Bronchial epithelial cell (primary cell): ENCODE measurements at regions not wholly inside any gene's neighbourhood (a gene's known extent, or its start where the extent isn't known, plus 50 kb on each side); places are given as distances from the start of the nearest gene placed in this dataset.
"Not testable (repeated sequence)": the region's sequence is repeated elsewhere in the genome, so short reads cannot be mapped to it uniquely, and the experiment has no call there.

Source experiments
- DNase-seq: peaks from one replicate; pipeline ENCODE4 v3.0.0-alpha.2; 2010; ENCODE audit warnings: low read depth
- FAIRE-seq: peaks from 2 replicates; lab custom pipeline; 2011; peaks lifted over from hg19 to GRCh38; lab: Jason Lieb, UNC
- H3K27me3 ChIP-seq: 2 replicates; pipeline ENCODE4 v1.5.1; 2011; ENCODE audit warnings: low read length; ENCODE audit not compliant: control insufficient read depth, insufficient read depth
- H3K36me3 ChIP-seq: 2 replicates; pipeline ENCODE4 v1.5.1; 2011; ENCODE audit warnings: low read length; ENCODE audit not compliant: control insufficient read depth, insufficient read depth
- H3K4me3 ChIP-seq: 2 replicates; pipeline ENCODE4 v1.5.1; 2011; ENCODE audit warnings: mild to moderate bottlenecking, low read depth, low read length, control low read depth
- TF ChIP-seq, protein P1 (sequence below): IDR thresholded peaks from 2 replicates; pipeline ENCODE4 v1.5.1; 2011; ENCODE audit warnings: mild to moderate bottlenecking, moderate library complexity, low read length, control low read depth, inconsistent platforms; ENCODE audit not compliant: insufficient read depth, severe bottlenecking

DNA sequence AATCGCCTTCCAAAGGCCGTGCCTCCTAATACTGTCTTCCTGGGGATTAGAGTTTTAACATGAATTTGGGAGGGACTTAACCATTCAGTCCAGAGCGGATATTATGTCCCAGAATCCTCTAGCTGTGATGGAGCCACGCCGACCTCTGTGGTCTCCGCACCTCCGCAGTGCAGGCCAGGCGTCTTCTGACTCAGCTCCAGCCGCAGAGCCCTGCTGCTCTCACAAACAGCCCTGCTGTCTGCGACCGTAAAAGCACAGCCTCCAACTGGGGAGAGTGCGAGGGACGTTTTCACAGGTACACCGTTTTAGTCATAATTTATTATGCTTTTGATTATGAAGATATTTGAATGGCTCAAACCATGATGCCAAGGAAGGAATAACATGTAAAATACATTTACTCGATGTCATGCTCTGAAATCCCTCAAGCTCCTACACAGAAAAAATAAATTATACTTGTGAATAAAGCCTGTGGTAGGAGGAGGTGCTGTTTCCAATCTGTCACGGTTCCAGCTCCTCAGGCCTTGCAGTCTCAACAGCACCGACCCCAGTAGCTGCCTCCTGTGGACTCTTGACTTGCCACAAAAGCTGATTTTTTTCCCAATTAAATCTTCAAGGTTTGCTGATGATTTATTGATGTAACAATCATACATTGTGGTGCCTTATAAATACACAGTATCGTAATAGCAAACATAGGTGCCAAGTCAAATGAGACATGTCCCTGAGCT is 353.6 kb upstream of the FRG1 start:
- not testable (repeated sequence) for H3K36me3 ChIP-seq, H3K4me3 ChIP-seq, DNase-seq, H3K27me3 ChIP-seq
- FAIRE-seq, result peak; percentile 79

DNA sequence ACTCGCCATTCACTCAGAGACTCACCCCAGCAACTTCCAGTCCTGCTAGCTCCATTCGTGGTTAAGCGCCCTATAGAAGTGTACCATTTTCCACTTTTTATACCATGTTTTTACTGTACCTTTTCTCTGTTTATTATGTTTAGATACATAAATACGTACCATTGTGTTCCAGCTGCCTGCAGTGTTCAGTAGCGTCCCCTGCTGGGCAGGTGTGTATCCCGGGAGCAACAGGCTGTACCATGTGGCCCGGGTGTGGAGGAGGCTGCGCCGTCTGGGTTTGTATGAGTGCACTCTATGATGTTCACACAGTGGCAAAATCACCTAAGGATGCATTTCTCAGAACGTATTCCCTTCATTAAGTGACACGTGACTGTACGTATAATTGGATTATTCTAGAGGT is 351.5 kb upstream of the FRG1 start:
- not testable (repeated sequence) for H3K27me3 ChIP-seq, FAIRE-seq, DNase-seq, H3K4me3 ChIP-seq, H3K36me3 ChIP-seq

DNA sequence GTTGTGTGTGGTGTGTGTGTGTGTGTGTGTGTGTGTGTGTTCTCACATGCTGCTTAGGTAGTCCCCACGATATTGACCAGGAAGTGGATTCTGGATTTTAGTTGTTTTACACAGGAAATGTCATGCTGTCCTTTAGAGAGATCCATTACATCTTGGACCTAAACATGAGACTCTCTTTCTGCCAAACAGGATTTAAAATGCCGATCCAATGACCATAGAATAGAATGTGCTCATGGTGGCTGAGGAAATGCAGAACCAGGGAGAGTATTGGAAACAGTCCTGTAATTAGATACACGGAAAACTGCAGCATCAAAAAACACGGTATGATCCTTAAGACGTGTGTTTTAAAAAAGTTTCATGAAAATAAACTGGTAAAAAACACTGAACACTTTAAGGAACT is 347.8 kb upstream of the FRG1 start:
- FAIRE-seq, result no peak
- H3K27me3 ChIP-seq, result no peaks in the 10 kb centered on the region

DNA sequence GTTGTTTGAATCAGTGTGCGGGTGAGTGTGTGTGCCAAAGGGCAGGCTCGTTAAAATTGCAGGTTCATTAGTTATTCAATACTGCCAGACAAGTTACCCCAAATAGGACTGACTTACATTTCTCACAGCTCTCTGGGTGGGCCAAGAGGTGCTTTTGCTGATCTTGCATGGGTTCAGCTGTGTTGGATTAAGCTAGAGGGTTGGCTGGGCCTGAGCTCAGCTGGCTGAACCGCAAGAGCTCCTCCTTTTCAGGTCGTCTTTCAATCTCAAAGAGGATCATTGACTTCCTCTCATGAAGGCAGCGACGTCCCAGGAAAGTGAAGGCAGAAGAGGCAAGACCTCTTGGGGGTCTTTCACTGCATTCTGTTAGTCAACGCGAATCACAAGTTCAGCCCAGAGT is 343.3 kb upstream of the FRG1 start:
- Histone ChIP-seq H3K36me3 (no peaks in the 10 kb centered on the region), H3K4me3 (no peak overlapping the region), H3K27me3 (no peaks in the 10 kb centered on the region)
- TF ChIP-seq, protein P1, sequence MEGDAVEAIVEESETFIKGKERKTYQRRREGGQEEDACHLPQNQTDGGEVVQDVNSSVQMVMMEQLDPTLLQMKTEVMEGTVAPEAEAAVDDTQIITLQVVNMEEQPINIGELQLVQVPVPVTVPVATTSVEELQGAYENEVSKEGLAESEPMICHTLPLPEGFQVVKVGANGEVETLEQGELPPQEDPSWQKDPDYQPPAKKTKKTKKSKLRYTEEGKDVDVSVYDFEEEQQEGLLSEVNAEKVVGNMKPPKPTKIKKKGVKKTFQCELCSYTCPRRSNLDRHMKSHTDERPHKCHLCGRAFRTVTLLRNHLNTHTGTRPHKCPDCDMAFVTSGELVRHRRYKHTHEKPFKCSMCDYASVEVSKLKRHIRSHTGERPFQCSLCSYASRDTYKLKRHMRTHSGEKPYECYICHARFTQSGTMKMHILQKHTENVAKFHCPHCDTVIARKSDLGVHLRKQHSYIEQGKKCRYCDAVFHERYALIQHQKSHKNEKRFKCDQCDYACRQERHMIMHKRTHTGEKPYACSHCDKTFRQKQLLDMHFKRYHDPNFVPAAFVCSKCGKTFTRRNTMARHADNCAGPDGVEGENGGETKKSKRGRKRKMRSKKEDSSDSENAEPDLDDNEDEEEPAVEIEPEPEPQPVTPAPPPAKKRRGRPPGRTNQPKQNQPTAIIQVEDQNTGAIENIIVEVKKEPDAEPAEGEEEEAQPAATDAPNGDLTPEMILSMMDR, result no peak
- FAIRE-seq, result no peak
- DNase-seq, result no peak

More for the DNA sequence above, 347.8 kb upstream of the FRG1 start:
- DNase-seq, result no peak
- Histone ChIP-seq H3K36me3 (no peaks in the 10 kb centered on the region), H3K4me3 (no peak overlapping the region)
- TF ChIP-seq, protein P1, result no peak

DNA sequence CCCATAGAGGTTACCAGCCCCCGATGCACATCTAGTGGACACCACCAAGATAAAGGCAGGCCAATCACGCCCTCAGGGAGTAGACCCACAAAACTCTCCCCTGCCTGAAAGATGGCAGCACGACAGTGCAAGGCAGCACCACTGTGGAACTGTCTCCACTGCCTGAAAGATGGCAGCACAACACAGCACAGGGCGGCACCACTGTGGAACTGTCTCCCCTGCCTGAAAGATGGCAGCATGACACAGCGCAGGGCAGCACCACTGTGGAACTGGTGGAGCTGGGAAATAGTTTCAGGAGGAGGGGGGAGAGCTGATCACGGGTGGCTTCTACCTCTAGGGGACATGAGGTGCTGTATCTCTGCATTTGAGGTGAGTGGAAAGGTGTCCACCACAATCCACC is 340.4 kb upstream of the FRG1 start:
- Histone ChIP-seq H3K36me3 (no peaks in the 10 kb centered on the region), H3K27me3 (no peaks in the 10 kb centered on the region), H3K4me3 (no peak overlapping the region)
- no peak for DNase-seq
- no peak for FAIRE-seq
- TF ChIP-seq, protein P1, result no peak

DNA sequence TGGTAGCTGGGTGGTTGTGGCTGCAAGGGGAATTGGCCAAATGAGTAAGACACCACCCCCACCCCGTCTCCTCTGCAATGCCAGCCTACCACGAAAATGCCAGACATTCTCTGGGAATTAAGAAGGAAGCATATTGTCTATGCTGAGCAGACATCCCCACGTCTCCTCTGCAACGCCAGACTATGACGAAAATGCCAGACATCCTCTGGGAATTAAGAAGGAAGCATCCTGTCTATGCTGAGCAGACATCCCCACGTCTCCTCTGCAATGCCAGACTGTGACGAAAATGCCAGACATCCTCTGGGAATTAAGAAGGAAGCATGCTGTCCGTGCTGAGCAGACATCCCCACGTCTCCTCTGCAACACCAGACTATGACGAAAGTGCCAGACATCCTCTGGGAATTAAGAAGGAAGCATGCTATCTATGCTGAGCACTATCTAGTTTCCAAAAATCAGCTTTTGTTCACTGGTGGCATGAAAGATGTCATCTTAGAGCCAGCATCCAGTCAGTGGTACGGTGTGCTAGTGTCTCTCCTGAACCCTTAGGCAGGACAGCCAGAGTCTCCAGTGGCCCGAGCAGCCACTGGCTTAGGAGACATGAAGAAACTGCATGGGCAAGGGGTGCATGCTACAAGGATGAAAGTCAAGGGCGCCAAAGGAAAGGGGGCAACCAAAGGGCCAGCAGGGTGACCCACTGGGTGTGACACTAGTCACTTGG is 339.8 kb upstream of the FRG1 start:
- FAIRE-seq, result no peak
- Histone ChIP-seq H3K4me3 (no peak overlapping the region), H3K27me3 (no peaks in the 10 kb centered on the region)

DNA sequence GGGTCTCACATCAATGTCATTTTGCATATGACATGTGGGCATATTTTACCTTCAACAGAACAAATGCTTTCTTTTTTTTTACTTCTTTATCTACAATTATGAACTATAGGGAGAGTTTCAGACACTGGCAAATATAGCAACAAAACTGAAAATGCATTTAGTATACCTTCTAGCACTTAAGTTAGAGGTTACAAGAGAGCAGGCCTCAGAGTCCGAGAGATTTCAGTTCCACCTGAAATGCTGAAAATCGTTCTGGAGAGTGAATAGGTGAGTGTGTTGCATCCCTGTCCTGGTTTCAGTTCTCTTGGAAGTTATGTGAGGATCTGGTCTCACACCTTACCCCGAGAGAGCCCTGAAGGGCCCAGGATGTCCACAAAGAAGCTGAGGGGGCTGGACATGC is 337.8 kb upstream of the FRG1 start:
- not testable (repeated sequence) for FAIRE-seq, DNase-seq, H3K27me3 ChIP-seq, H3K4me3 ChIP-seq, H3K36me3 ChIP-seq

More for the DNA sequence above, 339.8 kb upstream of the FRG1 start:
- TF ChIP-seq, protein P1, result no peak
- no peaks in the 10 kb centered on the region for H3K36me3 ChIP-seq
- DNase-seq, result no peak

DNA sequence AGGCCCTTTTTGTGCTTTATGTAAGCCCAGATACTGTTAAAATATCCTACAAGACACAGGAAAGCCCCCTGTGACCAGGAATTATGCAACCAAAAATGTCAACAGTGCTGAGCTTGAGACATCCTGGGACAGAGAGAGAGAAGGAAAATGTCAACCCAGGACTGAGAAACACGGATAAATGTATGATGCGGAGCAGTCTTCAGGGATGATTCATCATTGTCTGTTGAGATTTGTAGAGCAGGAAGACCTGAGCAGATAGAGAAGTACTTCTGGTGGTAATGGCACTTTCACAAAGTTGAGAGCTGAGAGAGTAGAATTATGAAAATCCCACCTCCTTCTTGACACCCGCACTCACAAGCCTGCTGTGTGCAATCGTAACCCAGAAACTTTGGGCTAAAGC is 330.1 kb upstream of the FRG1 start:
- H3K4me3 ChIP-seq, DNase-seq, H3K36me3 ChIP-seq, H3K27me3 ChIP-seq: not testable (repeated sequence)
- peak; percentile 97 for FAIRE-seq
